ENCODE measurements at regions not wholly inside any gene's neighbourhood (a gene's known extent, or its start where the extent isn't known, plus 50 kb on each side); places are given as distances from the start of the nearest gene placed in this dataset.

GRCh38 chr10:32150532-32151101 lies 94.4 kb upstream of the KIF5B start:
- CTCF ChIA-PET, result interaction anchor here (0.9 kb wide), 1 partner anchor 11 kb away, joined by 3 read pairs; no protein-coding TSS in a partner anchor

More at GRCh38 chr10:32150532-32151101, 94.4 kb upstream of the KIF5B start:
- H2AK5ac ChIP-seq (ENCODE audit: low read depth, low read length), result no peak overlapping the region
- H4K91ac ChIP-seq (ENCODE audit: insufficient read depth, low read depth, low read length), result no peak overlapping the region
- no peaks in the 10 kb centered on the region for H3K9me3 ChIP-seq (ENCODE audit: control insufficient read depth, insufficient read depth, low read length)
- no TSS peak for BruUV-seq (replicated peaks)
- H2BK120ac ChIP-seq (ENCODE audit: low read depth, low read length), result no peak overlapping the region
- in situ Hi-C loops (cut with MboI; ENCODE audit: low sequenced_read_pairs), result no loop called here
- dilution Hi-C loops (cut with HindIII; ENCODE audit: low sequenced_read_pairs, unreplicated experiment), result no loop called here
- 83% methylated on average over 6 of the region's 8 CpGs; no CpG with 5 or more reads in 1 of the 2 experiments for WGBS, 2 experiments (ENCODE audit: extremely low coverage in 2 of 2, insufficient read length in 1 of 2)
- H3K9me1 ChIP-seq (ENCODE audit: insufficient read depth, low read length), result no peaks in the 10 kb centered on the region; the same call in 1 of the 2 replicates
- POLR2A ChIA-PET (ENCODE audit: unreplicated experiment), result no interaction called here
- H3K18ac ChIP-seq (ENCODE audit: low read depth, low read length), result no peak overlapping the region
- H4K5ac ChIP-seq (ENCODE audit: low read depth, low read length), result no peak overlapping the region
- H3K27ac ChIP-seq (ENCODE audit: insufficient read depth, low read length), result no peak overlapping the region
- H3K23ac ChIP-seq (ENCODE audit: low read depth, low read length), result no peak overlapping the region
- DNase-seq, result no peak
- no peak overlapping the region for H3K4me3 ChIP-seq (ENCODE audit: insufficient read depth, low read depth, low read length)
- no peak overlapping the region for H4K8ac ChIP-seq (ENCODE audit: low read depth in 2 of 2, low read length in 2 of 2)
- H2BK5ac ChIP-seq (ENCODE audit: low read depth, low read length, poor library complexity, severe bottlenecking), result no peak overlapping the region
- no peaks in the 10 kb centered on the region for H3K79me1 ChIP-seq (ENCODE audit: low read depth in 1 of 2, low read length in 2 of 2)
- H2AFZ ChIP-seq (replicated peaks; ENCODE audit: low read length, poor library complexity), result no peak overlapping the region
- no peaks in the 10 kb centered on the region for H4K20me1 ChIP-seq (ENCODE audit: insufficient read depth, low read length)
- H2BK20ac ChIP-seq (ENCODE audit: low read depth, low read length), result no peak overlapping the region
- ATAC-seq (ENCODE audit: low read depth), result no peak
- no peak overlapping the region for H3K9ac ChIP-seq (ENCODE audit: low read depth, low read length)
- H2BK15ac ChIP-seq (ENCODE audit: low read depth, low read length), result no peak overlapping the region
- TF ChIP-seq CTCF (conservative IDR thresholded peaks at IDR 0.05; ENCODE audit: low read depth, low read length) (no peak), ELK1 (IDR thresholded peaks at IDR 0.05; ENCODE audit: borderline replicate concordance, low read depth, low read length) (no peak), RAD21 (IDR thresholded peaks at IDR 0.05; ENCODE audit: low read length) (no peak)
- H3K27me3 ChIP-seq (ENCODE audit: control insufficient read depth, insufficient read depth, low read length), result no peaks in the 10 kb centered on the region
- H3K4me1 ChIP-seq (ENCODE audit: control insufficient read depth, insufficient read depth, low read length), result peaks cover 6% of the 10 kb centered on the region; the same call in 1 of the 2 replicates
- no peak overlapping the region for H2AK9ac ChIP-seq (replicated peaks; ENCODE audit: low read depth, low read length, poor library complexity)
- H3K36me3 ChIP-seq (ENCODE audit: control insufficient read depth, insufficient read depth, low read length), result no peaks in the 10 kb centered on the region
- intact Hi-C loops (cut with micrococcal nuclease), result no loop called here
- no peak overlapping the region for H3K56ac ChIP-seq (ENCODE audit: extremely low read depth, insufficient read depth, low read length)
- H3K4ac ChIP-seq (ENCODE audit: low read depth, low read length), result no peak overlapping the region; the same call in 1 of the 2 replicates
- H3K4me2 ChIP-seq (ENCODE audit: low read depth, low read length), result no peak overlapping the region
- H3K14ac ChIP-seq (replicated peaks; ENCODE audit: low read depth, low read length), result no peak overlapping the region

Measured in IMR-90 (cell line).